ENCODE measurements at regions not wholly inside any gene's neighbourhood (a gene's known extent, or its start where the extent isn't known, plus 50 kb on each side); places are given as distances from the start of the nearest gene placed in this dataset.

DNA sequence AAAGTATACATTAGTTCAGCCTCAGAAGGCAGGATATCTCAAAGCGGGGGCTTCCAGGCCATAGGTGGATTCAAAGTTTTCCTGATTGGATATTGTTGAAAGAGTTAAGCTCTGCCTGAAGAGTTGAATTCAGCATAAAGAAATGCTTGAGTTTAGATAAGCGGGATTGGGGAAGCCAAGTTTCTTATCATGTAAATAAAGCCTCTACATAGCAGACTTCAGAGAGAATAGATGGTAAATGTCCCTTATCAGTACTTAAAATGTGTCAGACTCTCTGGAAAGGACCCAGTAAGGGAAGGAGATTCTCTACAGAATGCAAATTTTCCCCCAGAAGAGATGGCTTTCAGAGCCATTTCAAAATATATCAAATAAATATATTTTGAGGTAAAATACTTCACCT lies 423.5 kb downstream of the SHISA9 start:
- no peaks in the 10 kb centered on the region for H4K20me1 ChIP-seq (replicated peaks; ENCODE audit: control insufficient read depth, extremely low read depth, insufficient read depth, low read length)
- H3K4me2 ChIP-seq (ENCODE audit: insufficient read depth, low read length): no peak overlapping the region
- no peak overlapping the region for H3K9ac ChIP-seq (replicated peaks; ENCODE audit: extremely low read depth, insufficient read depth, low read length)
- intact Hi-C loops (cut with micrococcal nuclease) (no loop called here), dilution Hi-C loops (cut with MboI; ENCODE audit: extremely low pct_ligation_motif_present, low sequenced_read_pairs) (no loop called here)
- no peaks in the 10 kb centered on the region for H3K79me2 ChIP-seq (ENCODE audit: control insufficient read depth, insufficient read depth, low read length)
- no TSS peak for BruUV-seq (replicated peaks)
- H3K9me1 ChIP-seq (replicated peaks; ENCODE audit: control insufficient read depth, extremely low read depth, insufficient read depth, low read length): no peaks in the 10 kb centered on the region
- TF ChIP-seq, protein P1, sequence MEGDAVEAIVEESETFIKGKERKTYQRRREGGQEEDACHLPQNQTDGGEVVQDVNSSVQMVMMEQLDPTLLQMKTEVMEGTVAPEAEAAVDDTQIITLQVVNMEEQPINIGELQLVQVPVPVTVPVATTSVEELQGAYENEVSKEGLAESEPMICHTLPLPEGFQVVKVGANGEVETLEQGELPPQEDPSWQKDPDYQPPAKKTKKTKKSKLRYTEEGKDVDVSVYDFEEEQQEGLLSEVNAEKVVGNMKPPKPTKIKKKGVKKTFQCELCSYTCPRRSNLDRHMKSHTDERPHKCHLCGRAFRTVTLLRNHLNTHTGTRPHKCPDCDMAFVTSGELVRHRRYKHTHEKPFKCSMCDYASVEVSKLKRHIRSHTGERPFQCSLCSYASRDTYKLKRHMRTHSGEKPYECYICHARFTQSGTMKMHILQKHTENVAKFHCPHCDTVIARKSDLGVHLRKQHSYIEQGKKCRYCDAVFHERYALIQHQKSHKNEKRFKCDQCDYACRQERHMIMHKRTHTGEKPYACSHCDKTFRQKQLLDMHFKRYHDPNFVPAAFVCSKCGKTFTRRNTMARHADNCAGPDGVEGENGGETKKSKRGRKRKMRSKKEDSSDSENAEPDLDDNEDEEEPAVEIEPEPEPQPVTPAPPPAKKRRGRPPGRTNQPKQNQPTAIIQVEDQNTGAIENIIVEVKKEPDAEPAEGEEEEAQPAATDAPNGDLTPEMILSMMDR (IDR thresholded peaks at IDR 0.05; ENCODE audit: extremely low read depth in 1 of 2, insufficient read depth in 1 of 2, low read depth in 1 of 2, low read length in 2 of 2): no peak
- TF ChIP-seq MYC (IDR thresholded peaks at IDR 0.05; ENCODE audit: low read depth, low read length): no peak
- TF ChIP-seq, protein P2, sequence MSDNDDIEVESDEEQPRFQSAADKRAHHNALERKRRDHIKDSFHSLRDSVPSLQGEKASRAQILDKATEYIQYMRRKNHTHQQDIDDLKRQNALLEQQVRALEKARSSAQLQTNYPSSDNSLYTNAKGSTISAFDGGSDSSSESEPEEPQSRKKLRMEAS (IDR thresholded peaks at IDR 0.05; ENCODE audit: insufficient read depth, insufficient read length): no peak
- no peak for TF ChIP-seq POLR2A (IDR thresholded peaks at IDR 0.05; ENCODE audit: low read depth, low read length)
- peaks cover 3% of the 10 kb centered on the region for H3K9me3 ChIP-seq (replicated peaks; ENCODE audit: control insufficient read depth, insufficient read depth, low read length)
- H3K27ac ChIP-seq (ENCODE audit: insufficient read depth, low read depth, low read length): no peak overlapping the region
- H3K36me3 ChIP-seq (ENCODE audit: control insufficient read depth in 2 of 2, extremely low read depth in 1 of 2, insufficient read depth in 2 of 2, low read length in 2 of 2): no peaks in the 10 kb centered on the region
- FAIRE-seq (no peak), DNase-seq (ENCODE audit: low read depth, low spot score) (no peak)
- no peak overlapping the region for H3K4me3 ChIP-seq (replicated peaks in 1 of 3; ENCODE audit: insufficient read depth in 1 of 3, low read depth in 1 of 3, low read length in 3 of 3)
- H3K4me1 ChIP-seq (ENCODE audit: control insufficient read depth, extremely low read depth, insufficient read depth, low read length): no peaks in the 10 kb centered on the region
- CTCF ChIA-PET: no interaction called here
- POLR2A ChIA-PET: no interaction called here
- no peak overlapping the region for H2AFZ ChIP-seq (ENCODE audit: low read depth, low read length)
- H3K27me3 ChIP-seq (ENCODE audit: control insufficient read depth in 2 of 2, insufficient read depth in 2 of 2, low read length in 2 of 2): no peaks in the 10 kb centered on the region

DNA sequence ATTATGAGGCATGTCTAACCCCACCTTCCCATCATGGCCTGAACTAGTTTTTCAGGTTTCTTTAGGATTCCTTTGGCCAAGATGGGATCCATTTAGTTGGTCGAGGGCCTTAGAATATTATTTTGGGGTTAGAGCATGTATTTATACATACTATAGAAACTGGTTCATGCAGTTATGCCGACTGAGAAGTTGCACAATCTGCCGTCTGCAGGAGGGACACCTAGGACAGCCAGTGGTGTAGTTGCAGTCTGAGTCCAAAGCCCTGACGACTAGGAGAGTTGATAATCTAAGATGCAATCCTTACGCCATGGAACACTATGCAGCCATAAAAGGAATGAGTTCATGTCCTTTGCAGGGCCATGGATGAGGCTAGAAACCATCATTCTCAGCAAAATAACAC lies 424.0 kb downstream of the SHISA9 start:
- Histone ChIP-seq H3K4me2 (ENCODE audit: insufficient read depth, low read length) (no peak overlapping the region), H3K79me2 (ENCODE audit: control insufficient read depth, insufficient read depth, low read length) (no peaks in the 10 kb centered on the region), H3K9ac (replicated peaks; ENCODE audit: extremely low read depth, insufficient read depth, low read length) (no peak overlapping the region), H2AFZ (ENCODE audit: low read depth, low read length) (no peak overlapping the region), H3K27me3 (ENCODE audit: control insufficient read depth in 2 of 2, insufficient read depth in 2 of 2, low read length in 2 of 2) (no peaks in the 10 kb centered on the region), H3K36me3 (ENCODE audit: control insufficient read depth in 2 of 2, extremely low read depth in 1 of 2, insufficient read depth in 2 of 2, low read length in 2 of 2) (no peaks in the 10 kb centered on the region), H3K4me3 (replicated peaks in 1 of 3; ENCODE audit: insufficient read depth in 1 of 3, low read depth in 1 of 3, low read length in 3 of 3) (no peak overlapping the region), H3K27ac (ENCODE audit: insufficient read depth, low read depth, low read length) (no peak overlapping the region), H3K4me1 (ENCODE audit: control insufficient read depth, extremely low read depth, insufficient read depth, low read length) (no peaks in the 10 kb centered on the region), H4K20me1 (replicated peaks; ENCODE audit: control insufficient read depth, extremely low read depth, insufficient read depth, low read length) (no peaks in the 10 kb centered on the region), H3K9me3 (replicated peaks; ENCODE audit: control insufficient read depth, insufficient read depth, low read length) (peaks cover 3% of the 10 kb centered on the region), H3K9me1 (replicated peaks; ENCODE audit: control insufficient read depth, extremely low read depth, insufficient read depth, low read length) (no peaks in the 10 kb centered on the region)
- intact Hi-C loops (cut with micrococcal nuclease) (no loop called here), dilution Hi-C loops (cut with MboI; ENCODE audit: extremely low pct_ligation_motif_present, low sequenced_read_pairs) (no loop called here)
- POLR2A ChIA-PET: no interaction called here
- no TSS peak for BruUV-seq (replicated peaks)
- DNase-seq (ENCODE audit: low read depth, low spot score) (no peak), FAIRE-seq (no peak)
- TF ChIP-seq, protein P2 (IDR thresholded peaks at IDR 0.05; ENCODE audit: insufficient read depth, insufficient read length): no peak
- TF ChIP-seq JUN (IDR thresholded peaks at IDR 0.05; ENCODE audit: borderline replicate concordance, insufficient read depth, insufficient read length, low read depth) (no peak), FOS (IDR thresholded peaks at IDR 0.05; ENCODE audit: borderline replicate concordance, insufficient read depth, low read length) (no peak), POLR2A (IDR thresholded peaks at IDR 0.05; ENCODE audit: low read depth, low read length) (no peak), GATA2 (IDR thresholded peaks at IDR 0.05; ENCODE audit: insufficient read depth, insufficient read length, low read depth, low read length) (no peak), EZH2 (IDR thresholded peaks at IDR 0.05; ENCODE audit: borderline replicate concordance, low read depth, low read length, severe bottlenecking) (no peak), POLR2AphosphoS5 (IDR thresholded peaks at IDR 0.05; ENCODE audit: insufficient read depth, low read depth, low read length) (no peak), MYC (IDR thresholded peaks at IDR 0.05; ENCODE audit: low read depth, low read length) (no peak)
- TF ChIP-seq, protein P1 (IDR thresholded peaks at IDR 0.05; ENCODE audit: extremely low read depth in 1 of 2, insufficient read depth in 1 of 2, low read depth in 1 of 2, low read length in 2 of 2): no peak
- CTCF ChIA-PET: no interaction called here

Measured in endothelial cell of umbilical vein (primary cell).